ENCODE measurements at regions not wholly inside any gene's neighbourhood (a gene's known extent, or its start where the extent isn't known, plus 50 kb on each side); places are given as distances from the start of the nearest gene placed in this dataset.

- no peak for TF ChIP-seq EZH2 (IDR thresholded peaks at IDR 0.05; ENCODE audit: borderline replicate concordance, low read depth, low read length, severe bottlenecking)
- TF ChIP-seq, protein P1, sequence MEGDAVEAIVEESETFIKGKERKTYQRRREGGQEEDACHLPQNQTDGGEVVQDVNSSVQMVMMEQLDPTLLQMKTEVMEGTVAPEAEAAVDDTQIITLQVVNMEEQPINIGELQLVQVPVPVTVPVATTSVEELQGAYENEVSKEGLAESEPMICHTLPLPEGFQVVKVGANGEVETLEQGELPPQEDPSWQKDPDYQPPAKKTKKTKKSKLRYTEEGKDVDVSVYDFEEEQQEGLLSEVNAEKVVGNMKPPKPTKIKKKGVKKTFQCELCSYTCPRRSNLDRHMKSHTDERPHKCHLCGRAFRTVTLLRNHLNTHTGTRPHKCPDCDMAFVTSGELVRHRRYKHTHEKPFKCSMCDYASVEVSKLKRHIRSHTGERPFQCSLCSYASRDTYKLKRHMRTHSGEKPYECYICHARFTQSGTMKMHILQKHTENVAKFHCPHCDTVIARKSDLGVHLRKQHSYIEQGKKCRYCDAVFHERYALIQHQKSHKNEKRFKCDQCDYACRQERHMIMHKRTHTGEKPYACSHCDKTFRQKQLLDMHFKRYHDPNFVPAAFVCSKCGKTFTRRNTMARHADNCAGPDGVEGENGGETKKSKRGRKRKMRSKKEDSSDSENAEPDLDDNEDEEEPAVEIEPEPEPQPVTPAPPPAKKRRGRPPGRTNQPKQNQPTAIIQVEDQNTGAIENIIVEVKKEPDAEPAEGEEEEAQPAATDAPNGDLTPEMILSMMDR (IDR thresholded peaks at IDR 0.05; ENCODE audit: borderline replicate concordance, extremely low read depth, low read length, poor library complexity, severe bottlenecking): no peak
Observed at GRCh38 chr14:87411370-87411769, 581.6 kb downstream of the GALC start.
